ENCODE measurements at regions not wholly inside any gene's neighbourhood (a gene's known extent, or its start where the extent isn't known, plus 50 kb on each side); places are given as distances from the start of the nearest gene placed in this dataset.
A peak's percentile ranks its signal among the peaks of the same experiment; 100 is the strongest.
"Not testable (repeated sequence)": the region's sequence is repeated elsewhere in the genome, so short reads cannot be mapped to it uniquely, and the experiment has no call there.

GRCh38 chr16:82275349-82275748 is 105.3 kb upstream of the MPHOSPH6 start:
- DNase-seq; in situ Hi-C loops (cut with MboI; ENCODE audit: low pct_unique_long_range_greater_than_20kb, low sequenced_read_pairs): not testable (repeated sequence)

DNA sequence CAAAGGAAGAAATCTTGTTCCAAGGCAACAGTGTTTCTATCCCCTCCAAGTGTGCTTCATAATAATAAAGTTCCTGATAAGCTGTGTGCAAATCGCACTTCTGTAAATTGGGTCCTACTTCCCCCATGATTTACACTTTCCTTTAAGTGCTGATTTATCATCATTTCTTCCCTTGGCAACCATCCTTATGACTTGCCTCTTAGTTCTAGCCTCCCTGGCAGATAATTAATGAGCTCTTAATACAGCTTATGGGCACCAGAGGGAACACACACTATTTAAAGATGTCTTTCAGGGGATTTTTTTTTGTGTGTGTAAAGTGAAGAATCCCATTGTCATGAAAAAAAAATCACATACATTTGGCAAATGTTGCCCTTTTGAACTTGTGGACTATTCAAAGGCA is 101.6 kb upstream of the MPHOSPH6 start:
- in situ Hi-C loops (cut with MboI; ENCODE audit: low pct_unique_long_range_greater_than_20kb, low sequenced_read_pairs): no loop called here
- DNase-seq: no peak

- in situ Hi-C loops (cut with MboI; ENCODE audit: low pct_unique_long_range_greater_than_20kb, low sequenced_read_pairs); DNase-seq: not testable (repeated sequence)
These were observed 97.7 kb upstream of the MPHOSPH6 start for GRCh38 chr16:82267675-82268074.

DNA sequence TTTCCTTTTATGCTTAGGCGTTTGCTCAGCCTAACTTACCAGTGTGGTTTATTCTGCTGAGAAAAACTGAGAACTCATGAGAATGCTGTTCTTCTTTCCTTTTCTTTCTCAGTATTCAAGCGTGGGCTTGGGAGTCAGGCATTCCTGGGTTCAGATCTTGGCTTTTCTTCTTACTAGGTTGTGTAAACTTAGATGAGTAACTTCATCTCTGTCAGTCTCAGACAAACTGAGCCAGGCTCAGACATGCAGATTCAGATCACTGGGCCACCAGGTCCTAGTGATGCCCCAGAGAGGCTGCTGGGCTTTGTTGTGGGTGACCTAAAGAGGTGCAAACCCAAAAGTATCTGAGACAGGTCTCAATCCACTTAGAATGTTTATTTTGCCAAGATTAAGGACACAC is 95.8 kb upstream of the MPHOSPH6 start:
- DNase-seq: no peak
- in situ Hi-C loops (cut with MboI; ENCODE audit: low pct_unique_long_range_greater_than_20kb, low sequenced_read_pairs): no loop called here

- in situ Hi-C loops (cut with MboI; ENCODE audit: low pct_unique_long_range_greater_than_20kb, low sequenced_read_pairs): no loop called here
- DNase-seq: no peak
These were observed 94.7 kb upstream of the MPHOSPH6 start for GRCh38 chr16:82264756-82265155.

DNA sequence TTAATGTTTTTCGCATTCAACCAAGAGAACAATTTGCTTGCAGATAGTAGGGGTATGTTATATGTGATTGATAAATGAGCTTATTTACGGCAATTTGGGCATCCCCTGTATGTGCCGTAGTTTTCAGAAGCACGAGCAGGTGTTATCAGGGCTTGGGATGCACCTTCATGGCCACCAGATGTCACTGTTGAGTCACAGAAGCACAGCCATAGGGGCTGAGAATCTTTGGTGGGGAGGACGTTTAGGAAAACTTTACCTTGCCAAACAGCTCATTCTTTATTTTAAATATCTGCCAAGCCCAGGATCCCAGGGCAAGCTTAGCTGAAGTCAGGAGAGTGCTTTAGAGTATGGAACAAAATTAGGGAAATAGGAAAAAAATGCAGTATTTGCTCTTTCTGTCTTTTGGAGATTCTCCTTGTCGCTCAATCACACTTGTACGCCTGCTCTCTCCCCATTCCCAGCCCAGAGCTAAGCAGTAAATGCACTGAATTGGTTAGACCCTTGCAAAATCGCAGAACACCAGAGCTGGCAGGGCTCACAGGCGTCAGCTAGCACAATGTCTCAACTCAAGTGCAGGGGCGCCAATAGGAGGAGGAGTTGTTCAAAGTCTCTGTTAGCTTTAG is 93.6 kb upstream of the MPHOSPH6 start:
- peak; percentile 47 for DNase-seq
- in situ Hi-C loops (cut with MboI; ENCODE audit: low pct_unique_long_range_greater_than_20kb, low sequenced_read_pairs): no loop called here

GRCh38 chr16:82262244-82262643 is 92.2 kb upstream of the MPHOSPH6 start:
- in situ Hi-C loops (cut with MboI; ENCODE audit: low pct_unique_long_range_greater_than_20kb, low sequenced_read_pairs): no loop called here
- no peak for DNase-seq

DNA sequence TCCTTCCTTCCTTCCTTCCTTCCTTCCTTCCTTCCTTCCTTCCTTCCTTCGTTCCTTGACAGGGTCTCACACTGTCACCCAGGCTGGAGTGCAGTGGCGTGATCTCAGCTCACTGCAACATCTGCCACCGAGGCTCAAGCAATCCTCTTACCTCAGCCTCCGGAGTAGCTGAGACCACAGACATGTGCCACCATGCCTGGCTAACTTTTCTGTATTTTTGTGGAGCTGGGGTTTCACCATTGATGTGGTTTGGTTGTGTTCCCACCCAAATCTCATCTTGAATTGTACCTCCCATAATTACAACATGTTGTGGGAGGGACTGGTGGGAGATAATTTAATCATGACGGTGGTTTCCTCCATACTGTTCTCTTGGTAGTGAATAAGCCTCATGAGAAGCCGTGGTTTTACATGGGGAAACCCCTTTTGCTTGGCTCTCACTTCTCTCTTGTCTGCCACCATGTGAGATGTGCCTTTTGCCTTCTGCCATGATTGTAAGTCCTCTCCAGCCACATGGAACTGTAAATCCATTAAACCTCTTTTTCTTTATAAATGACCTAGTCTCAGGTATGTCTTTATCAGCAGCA is 90.3 kb upstream of the MPHOSPH6 start:
- no peak for DNase-seq
- in situ Hi-C loops (cut with MboI; ENCODE audit: low pct_unique_long_range_greater_than_20kb, low sequenced_read_pairs): no loop called here

GRCh38 chr16:82259731-82260130 is 89.7 kb upstream of the MPHOSPH6 start:
- in situ Hi-C loops (cut with MboI; ENCODE audit: low pct_unique_long_range_greater_than_20kb, low sequenced_read_pairs): no loop called here
- DNase-seq: no peak

DNA sequence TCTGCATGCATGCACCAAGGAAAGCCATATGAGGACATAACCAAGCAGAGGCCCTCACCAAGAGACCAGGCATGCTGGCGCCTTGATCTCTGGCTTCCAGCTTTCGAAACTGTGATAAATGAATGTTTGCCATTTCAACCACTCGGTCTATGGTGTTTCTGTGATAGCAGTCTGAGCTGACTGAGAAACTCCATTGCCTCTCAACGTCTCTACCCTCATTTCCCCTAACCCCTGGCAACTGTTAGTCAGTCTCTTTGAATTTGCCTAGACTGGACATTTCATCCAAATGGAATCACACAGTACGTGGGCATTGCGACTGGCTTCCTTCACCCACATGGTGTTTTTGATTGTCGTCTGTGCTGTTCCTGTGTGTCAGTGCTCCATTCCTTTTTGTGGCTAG is 88.0 kb upstream of the MPHOSPH6 start:
- in situ Hi-C loops (cut with MboI; ENCODE audit: low pct_unique_long_range_greater_than_20kb, low sequenced_read_pairs): no loop called here
- no peak for DNase-seq

- in situ Hi-C loops (cut with MboI; ENCODE audit: low pct_unique_long_range_greater_than_20kb, low sequenced_read_pairs): no loop called here
- no peak for DNase-seq
These were observed 82.6 kb upstream of the MPHOSPH6 start for GRCh38 chr16:82252582-82252981.

DNA sequence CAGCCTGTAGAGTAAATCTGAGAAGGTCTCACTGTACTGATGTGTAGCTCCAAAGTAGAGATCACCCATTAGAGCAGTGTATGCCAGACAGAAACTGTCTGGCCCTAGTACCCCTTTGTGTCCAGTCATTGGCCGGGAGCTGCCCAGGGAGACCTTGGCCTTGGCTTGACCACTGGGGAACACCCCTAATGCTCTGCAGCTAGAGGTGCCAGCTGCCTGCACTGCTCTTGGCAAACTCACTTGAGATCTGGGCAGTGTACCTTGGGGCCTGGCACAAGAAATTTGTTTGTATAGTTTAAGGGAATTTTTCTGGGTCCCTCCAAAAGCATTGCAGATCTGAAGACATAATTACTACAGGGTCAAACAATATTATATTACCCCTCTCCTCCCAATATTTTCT is 78.7 kb upstream of the MPHOSPH6 start:
- in situ Hi-C loops (cut with MboI; ENCODE audit: low pct_unique_long_range_greater_than_20kb, low sequenced_read_pairs): no loop called here
- DNase-seq: no peak

DNA sequence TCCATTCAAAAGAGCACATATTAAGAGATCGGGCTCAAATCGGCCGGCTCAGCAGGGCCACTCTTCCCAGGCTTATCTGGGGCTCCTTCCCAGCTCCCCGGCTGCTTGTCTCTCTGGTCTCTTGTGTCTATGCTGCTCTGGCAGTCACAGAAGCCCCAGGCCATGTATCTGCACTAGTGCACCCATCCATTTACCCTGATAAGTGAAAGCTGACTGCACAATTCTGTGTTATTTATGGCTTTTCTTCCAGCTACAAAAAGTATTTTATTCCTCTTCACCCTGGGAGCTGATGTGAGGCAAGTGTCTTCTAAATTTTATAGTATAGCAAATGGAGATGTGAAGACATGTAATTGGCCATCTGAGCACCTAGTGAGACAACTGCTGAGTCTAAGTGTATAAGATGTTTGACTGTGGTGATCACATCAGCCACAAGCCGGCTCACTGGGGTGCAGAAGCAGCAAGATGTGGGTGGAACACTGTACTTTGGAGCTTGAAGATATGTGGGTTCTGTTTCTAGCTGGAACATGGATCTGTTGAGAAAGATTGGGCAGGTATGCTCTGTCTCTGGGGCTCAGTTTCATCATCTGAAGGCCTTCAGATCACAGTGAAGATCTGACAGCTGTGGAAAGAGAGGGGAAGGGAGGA is 78.1 kb upstream of the MPHOSPH6 start:
- no peak for DNase-seq
- in situ Hi-C loops (cut with MboI; ENCODE audit: low pct_unique_long_range_greater_than_20kb, low sequenced_read_pairs): no loop called here

DNA sequence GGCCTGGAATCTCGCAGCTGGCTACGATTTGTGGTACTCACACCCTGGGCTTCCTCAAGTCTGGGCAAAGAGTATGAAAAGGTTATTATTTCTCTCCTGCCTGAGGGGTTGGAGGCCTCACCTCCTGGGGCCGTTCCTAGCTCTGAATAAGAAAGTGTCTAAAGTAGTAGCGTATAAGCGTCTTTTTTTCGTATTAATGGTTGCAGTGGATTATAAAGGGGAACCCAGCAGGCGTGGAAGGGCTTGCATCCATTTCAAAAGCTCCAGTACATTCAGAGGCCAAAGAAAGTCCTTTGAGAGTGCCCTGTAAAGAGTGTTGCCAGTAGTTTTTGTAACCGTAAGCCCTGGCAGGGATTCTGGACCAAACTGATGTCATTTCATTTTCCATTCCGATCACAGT is 72.2 kb upstream of the MPHOSPH6 start:
- no peak for DNase-seq
- in situ Hi-C loops (cut with MboI; ENCODE audit: low pct_unique_long_range_greater_than_20kb, low sequenced_read_pairs): no loop called here

GRCh38 chr16:82241469-82242052 is 71.5 kb upstream of the MPHOSPH6 start:
- DNase-seq: no peak
- in situ Hi-C loops (cut with MboI; ENCODE audit: low pct_unique_long_range_greater_than_20kb, low sequenced_read_pairs): no loop called here

DNA sequence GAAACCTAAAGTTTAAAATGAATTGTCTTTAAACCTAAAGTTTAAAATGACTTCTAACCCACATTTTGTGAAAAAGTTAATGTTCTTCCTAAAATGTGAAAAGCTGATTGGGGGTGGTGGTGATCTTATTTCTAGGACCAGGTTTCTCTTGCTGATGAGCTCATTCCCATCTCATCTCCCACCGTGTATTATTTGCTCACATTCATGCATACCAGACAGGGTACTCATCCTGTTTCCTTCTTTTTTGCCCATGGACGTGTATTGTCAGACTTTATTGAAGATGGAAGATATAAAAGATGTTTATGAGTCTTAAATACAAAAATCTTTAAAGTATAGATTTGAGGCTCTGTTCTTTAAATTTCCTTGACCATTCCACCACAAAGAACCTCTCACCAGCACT is 70.1 kb upstream of the MPHOSPH6 start:
- in situ Hi-C loops (cut with MboI; ENCODE audit: low pct_unique_long_range_greater_than_20kb, low sequenced_read_pairs): no loop called here
- DNase-seq: no peak

GRCh38 chr16:82236875-82237274 is 66.9 kb upstream of the MPHOSPH6 start:
- DNase-seq: no peak
- in situ Hi-C loops (cut with MboI; ENCODE audit: low pct_unique_long_range_greater_than_20kb, low sequenced_read_pairs): no loop called here

DNA sequence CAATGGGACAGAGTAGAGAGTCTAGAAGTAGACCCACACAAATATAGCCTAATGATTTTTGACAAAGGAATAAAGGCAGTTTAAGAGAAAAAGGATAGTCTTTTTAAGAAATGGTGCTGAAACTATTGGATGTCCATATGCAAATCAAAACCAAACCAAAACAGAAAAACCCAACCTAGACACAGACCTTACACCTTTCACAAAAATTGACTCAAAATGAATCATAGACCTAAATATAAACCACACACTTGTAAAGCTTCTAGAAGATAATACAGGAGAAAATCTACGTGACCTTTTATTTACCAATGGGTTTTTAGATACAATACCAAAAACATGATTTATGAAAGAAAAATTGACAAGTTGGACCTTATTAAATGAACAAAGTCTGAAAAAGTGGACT is 66.4 kb upstream of the MPHOSPH6 start:
- DNase-seq: no peak
- in situ Hi-C loops (cut with MboI; ENCODE audit: low pct_unique_long_range_greater_than_20kb, low sequenced_read_pairs): no loop called here

GRCh38 chr16:82232806-82233205 is 62.8 kb upstream of the MPHOSPH6 start:
- no peak for DNase-seq
- in situ Hi-C loops (cut with MboI; ENCODE audit: low pct_unique_long_range_greater_than_20kb, low sequenced_read_pairs): no loop called here

GRCh38 chr16:82231008-82231787 is 61.2 kb upstream of the MPHOSPH6 start:
- no peak for DNase-seq
- in situ Hi-C loops (cut with MboI; ENCODE audit: low pct_unique_long_range_greater_than_20kb, low sequenced_read_pairs): no loop called here

Measured in KBM-7 (cell line).